Small intestine (tissue), 7 donors: ENCODE measurements at regions not wholly inside any gene's neighbourhood (a gene's known extent, or its start where the extent isn't known, plus 50 kb on each side); places are given as distances from the start of the nearest gene placed in this dataset.

Source experiments
- DNase-seq, 2 donors: peaks; one replicate each; pipeline versions ENCODE4 v3.0.0 to v3.0.0-alpha.2; 2013
- FAIRE-seq: peaks from 2 replicates; lab custom pipeline; 2012; peaks lifted over from hg19 to GRCh38; lab: Jason Lieb, UNC
- H3K27ac ChIP-seq, 3 donors: one replicate each; pipeline ENCODE4 v1.5.1; 2013; ENCODE audit warnings: low read length in 2 of 3, mild to moderate bottlenecking in 2 of 3, control low read depth in 1 of 3, inconsistent platforms in 1 of 3, low read depth in 1 of 3, moderate library complexity in 1 of 3
- H3K27me3 ChIP-seq, 3 donors: one replicate each; pipeline ENCODE4 v1.6.1; 2013; ENCODE audit warnings: low read length in 3 of 3, inconsistent platforms in 1 of 3; ENCODE audit not compliant: control insufficient read depth in 3 of 3, insufficient read depth in 3 of 3
- H3K36me3 ChIP-seq, 3 donors: one replicate each; pipeline ENCODE4 v1.6.1; 2013; ENCODE audit warnings: low read length in 3 of 3, inconsistent platforms in 1 of 3, low read depth in 1 of 3, mild to moderate bottlenecking in 1 of 3, moderate library complexity in 1 of 3; ENCODE audit not compliant: control insufficient read depth in 3 of 3, insufficient read depth in 2 of 3
- H3K4me1 ChIP-seq, 3 donors: one replicate each; pipeline ENCODE4 v1.6.1; 2013; ENCODE audit warnings: low read length in 2 of 3, inconsistent platforms in 1 of 3, low read depth in 1 of 3, mild to moderate bottlenecking in 1 of 3, moderate library complexity in 1 of 3; ENCODE audit not compliant: control insufficient read depth in 3 of 3, insufficient read depth in 2 of 3
- H3K4me3 ChIP-seq, 3 donors: one replicate each; pipeline ENCODE4 v1.5.1; 2013; ENCODE audit warnings: low read length in 3 of 3, control low read depth in 1 of 3, inconsistent platforms in 1 of 3, low read depth in 1 of 3, mild to moderate bottlenecking in 1 of 3, moderate library complexity in 1 of 3
- H3K9me3 ChIP-seq, 2 donors: one replicate each; pipeline ENCODE4 v1.6.1; 2013; ENCODE audit warnings: low read depth in 1 of 2, low read length in 1 of 2; ENCODE audit not compliant: control insufficient read depth in 2 of 2, insufficient read depth in 1 of 2
- WGBS, 3 donors: extraction: QIAGEN DNeasy Blood & Tissue Kit; methylation state at CpG; one replicate each; pipeline ENCODE4 v1.1.7; 2013; 5-methylcytosine and 5-hydroxymethylcytosine counted together
- donor health status: healthy with polysubstance abuse.
- donor health status: control.
- donor health status: control.
- donor health status: Bipolar disorder and iron deficiency.
- donor health status: healthy.

DNA sequence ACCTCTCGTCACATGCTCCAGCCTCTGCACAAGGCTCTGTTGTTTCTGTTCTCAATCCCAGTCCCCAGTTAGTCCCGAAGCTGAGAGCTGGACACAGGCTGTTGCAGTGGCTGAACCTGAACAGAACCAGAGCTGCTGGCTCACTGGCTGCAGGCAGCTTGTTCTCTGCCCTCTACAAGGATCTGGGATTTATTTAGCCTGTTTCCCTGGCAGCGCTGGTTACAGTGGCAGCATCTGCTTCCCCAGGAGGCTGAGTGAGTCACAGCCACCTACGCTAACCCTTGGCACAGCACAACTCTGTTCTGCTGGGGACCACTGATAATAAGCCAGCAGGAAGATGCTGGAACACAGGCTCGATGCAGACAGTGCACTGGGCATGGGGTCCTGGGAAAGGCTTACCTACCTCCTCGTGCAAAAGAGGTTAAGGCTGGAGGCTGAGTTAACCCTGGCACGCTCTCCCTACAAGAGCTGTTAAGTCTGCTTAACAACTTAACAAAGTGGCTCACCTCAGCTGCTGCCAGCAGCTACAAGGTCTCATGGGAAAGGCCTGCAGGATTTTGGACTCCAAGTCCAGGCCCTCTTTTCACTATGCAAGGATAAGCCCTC lies 299.6 kb downstream of the PCNX1 start:
- peak in 1 of 2 donors; percentile 26 for DNase-seq
- H3K27me3 ChIP-seq = no peaks in the 10 kb centered on the region

GRCh38 chr14:71208702-71209357 lies 301.6 kb downstream of the PCNX1 start:
- WGBS, 3 donors = 92 to 93% (median 93%) methylated on average over 6 of the region's 6 CpGs
- no peaks in the 10 kb centered on the region for H3K27me3 ChIP-seq
- H3K9me3 ChIP-seq = no peaks in the 10 kb centered on the region
- no peaks in the 10 kb centered on the region for H3K36me3 ChIP-seq
- no peak for DNase-seq
- FAIRE-seq = no peak
- no peak overlapping the region for H3K27ac ChIP-seq
- no peak overlapping the region for H3K4me3 ChIP-seq
- no peaks in the 10 kb centered on the region for H3K4me1 ChIP-seq

More for the DNA sequence above, 299.6 kb downstream of the PCNX1 start:
- FAIRE-seq = no peak
- H3K9me3 ChIP-seq = no peaks in the 10 kb centered on the region
- WGBS, 3 donors = 38 to 66% (median 55%) methylated on average over 7 of the region's 7 CpGs
- no peaks in the 10 kb centered on the region for H3K4me1 ChIP-seq
- H3K36me3 ChIP-seq = no peaks in the 10 kb centered on the region
- H3K27ac ChIP-seq = no peak overlapping the region
- H3K4me3 ChIP-seq = no peak overlapping the region

- 78 to 87% (median 86%) methylated on average over 6 of the region's 6 CpGs for WGBS, 3 donors
- FAIRE-seq (no peak), DNase-seq (no peak)
- H3K27me3 ChIP-seq = no peaks in the 10 kb centered on the region
- no peaks in the 10 kb centered on the region for H3K36me3 ChIP-seq
- no peaks in the 10 kb centered on the region for H3K9me3 ChIP-seq
- no peak overlapping the region for H3K27ac ChIP-seq
- H3K4me3 ChIP-seq = no peak overlapping the region
- H3K4me1 ChIP-seq = no peaks in the 10 kb centered on the region
Observed at GRCh38 chr14:71209888-71210287, 302.6 kb downstream of the PCNX1 start.

DNA sequence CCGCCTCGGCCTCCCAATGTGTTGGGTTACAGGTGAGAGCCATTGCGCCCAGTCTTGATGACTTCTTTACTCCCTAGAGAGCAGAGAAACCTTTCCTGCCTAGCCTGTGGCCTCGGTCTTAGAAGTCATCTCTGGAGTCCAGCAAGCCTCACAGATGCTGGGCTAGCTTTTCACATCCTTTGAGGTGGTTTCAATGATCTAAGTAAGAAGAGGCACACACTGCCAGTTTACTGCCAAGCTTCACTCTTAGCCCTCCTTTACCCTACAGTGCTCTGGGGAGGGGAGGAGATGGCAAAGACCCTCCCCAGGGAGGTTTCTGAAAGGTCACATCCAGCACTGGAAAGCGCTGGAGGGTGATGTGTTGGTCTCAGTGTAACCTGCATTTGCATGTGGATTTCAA lies 304.8 kb downstream of the PCNX1 start:
- Histone ChIP-seq H3K27me3 (no peaks in the 10 kb centered on the region), H3K9me3 (peaks cover 0 to 3% of the 10 kb centered on the region in 2 donors), H3K4me1 (no peaks in the 10 kb centered on the region), H3K4me3 (no peak overlapping the region), H3K27ac (no peak overlapping the region), H3K36me3 (no peaks in the 10 kb centered on the region)
- FAIRE-seq (no peak), DNase-seq (no peak)
- 84 to 92% (median 88%) methylated on average over 5 of the region's 5 CpGs for WGBS, 3 donors

GRCh38 chr14:71212683-71213107 lies 305.4 kb downstream of the PCNX1 start:
- FAIRE-seq = no peak
- WGBS, 3 donors = 71 to 83% (median 79%) methylated on average over 10 of the region's 10 CpGs
- no peaks in the 10 kb centered on the region for H3K36me3 ChIP-seq
- DNase-seq = no peak
- no peak overlapping the region for H3K27ac ChIP-seq
- peaks cover 0 to 7% of the 10 kb centered on the region in 2 donors for H3K9me3 ChIP-seq
- no peaks in the 10 kb centered on the region for H3K4me1 ChIP-seq
- H3K27me3 ChIP-seq = no peaks in the 10 kb centered on the region
- H3K4me3 ChIP-seq = no peak overlapping the region

- Histone ChIP-seq H3K36me3 (no peaks in the 10 kb centered on the region), H3K9me3 (peaks cover 0 to 8% of the 10 kb centered on the region in 2 donors)
- no peak for FAIRE-seq
Observed at GRCh38 chr14:71214241-71214640, 307.0 kb downstream of the PCNX1 start.

DNA sequence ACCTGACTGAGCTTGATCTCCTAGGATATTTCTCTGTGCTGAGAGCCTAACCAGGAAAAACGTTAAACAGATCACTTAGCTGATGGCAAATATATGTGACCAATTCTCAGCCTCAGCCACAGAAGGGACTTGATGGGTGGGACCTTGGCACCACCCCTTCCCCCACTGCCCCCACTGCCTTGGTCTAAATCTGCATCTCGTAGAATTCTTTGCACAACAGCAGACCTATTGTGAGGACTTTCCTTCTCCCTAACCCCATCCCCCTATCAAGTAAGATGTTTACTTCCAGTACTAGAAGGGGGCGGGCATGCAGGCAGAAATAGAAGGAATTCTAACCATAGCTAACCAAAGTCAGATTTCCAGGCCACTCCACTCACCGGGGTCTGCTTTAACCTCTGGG lies 313.2 kb downstream of the PCNX1 start:
- FAIRE-seq (no peak), DNase-seq (no peak)
- Histone ChIP-seq H3K4me1 (no peaks in the 10 kb centered on the region), H3K4me3 (no peak overlapping the region), H3K9me3 (peaks cover 0 to 8% of the 10 kb centered on the region in 2 donors), H3K36me3 (no peaks in the 10 kb centered on the region), H3K27ac (no peak overlapping the region), H3K27me3 (no peaks in the 10 kb centered on the region)
- 53 to 64% (median 55%) methylated on average over 4 of the region's 4 CpGs for WGBS, 3 donors

More at GRCh38 chr14:71214241-71214640, 307.0 kb downstream of the PCNX1 start:
- 70 to 90% (median 78%) methylated on average over 2 of the region's 2 CpGs for WGBS, 3 donors
- H3K27me3 ChIP-seq = no peaks in the 10 kb centered on the region
- no peak overlapping the region for H3K4me3 ChIP-seq
- DNase-seq = no peak
- no peak overlapping the region for H3K27ac ChIP-seq
- H3K4me1 ChIP-seq = no peaks in the 10 kb centered on the region

GRCh38 chr14:71221119-71221518 lies 313.9 kb downstream of the PCNX1 start:
- Histone ChIP-seq H3K4me3 (no peak overlapping the region), H3K9me3 (peaks cover 0 to 8% of the 10 kb centered on the region in 2 donors), H3K27ac (no peak overlapping the region), H3K36me3 (no peaks in the 10 kb centered on the region), H3K27me3 (no peaks in the 10 kb centered on the region), H3K4me1 (no peaks in the 10 kb centered on the region)
- 81 to 87% (median 83%) methylated on average over 2 of the region's 2 CpGs for WGBS, 3 donors
- no peak for FAIRE-seq
- DNase-seq = no peak
